ENCODE measurements at regions not wholly inside any gene's neighbourhood (a gene's known extent, or its start where the extent isn't known, plus 50 kb on each side); places are given as distances from the start of the nearest gene placed in this dataset.
"Not testable (repeated sequence)": the region's sequence is repeated elsewhere in the genome, so short reads cannot be mapped to it uniquely, and the experiment has no call there.

DNA sequence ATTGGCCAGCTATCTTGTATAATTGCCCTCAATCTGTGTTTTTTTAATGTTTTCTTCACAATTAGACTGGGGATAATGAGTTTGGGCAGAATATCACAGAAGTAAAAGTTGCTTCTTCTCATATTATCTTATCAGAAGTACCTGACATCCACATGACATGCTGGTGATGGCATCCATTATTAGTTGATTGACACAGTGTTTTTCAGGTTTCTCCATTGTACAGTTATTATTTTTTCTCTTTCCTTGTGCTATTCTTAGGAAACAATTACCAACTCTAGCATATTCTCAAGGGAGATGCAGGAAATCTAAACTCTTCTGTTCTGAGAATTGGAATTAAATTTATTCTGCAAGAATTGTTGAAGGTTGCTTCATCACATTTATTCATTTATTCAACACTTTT is 1000.1 kb upstream of the LCORL start:
- H3K4me3 ChIP-seq, result no peak overlapping the region
- no peak overlapping the region for H3K27ac ChIP-seq
- H3K4me1 ChIP-seq (replicated peaks; ENCODE audit: insufficient read depth), result no peaks in the 10 kb centered on the region
- H3F3A ChIP-seq (ENCODE audit: insufficient read depth, low read depth), result no peaks in the 10 kb centered on the region
- H3K9me2 ChIP-seq (ENCODE audit: insufficient read depth), result no peaks in the 10 kb centered on the region; the same call in 1 of the 2 replicates
- BruUV-seq (replicated peaks), result no TSS peak
- POLR2A ChIA-PET (ENCODE audit: unreplicated experiment), result no interaction called here
- DNase-seq, result no peak
- no peaks in the 10 kb centered on the region for H3K27me3 ChIP-seq (ENCODE audit: insufficient read depth, low read depth)
- no peaks in the 10 kb centered on the region for H4K20me1 ChIP-seq (ENCODE audit: insufficient read depth)
- H3K4me2 ChIP-seq, result no peak overlapping the region
- no peaks in the 10 kb centered on the region for H3K9me3 ChIP-seq (ENCODE audit: insufficient read depth, low read depth)
- no peaks in the 10 kb centered on the region for H3K79me2 ChIP-seq (ENCODE audit: low read depth)
- CTCF ChIA-PET, result no interaction called here
- no peaks in the 10 kb centered on the region for H3K36me3 ChIP-seq (ENCODE audit: low read depth)
- TF ChIP-seq EZH2 (IDR thresholded peaks at IDR 0.05; ENCODE audit: low read depth), result no peak
- TF ChIP-seq, protein P1, sequence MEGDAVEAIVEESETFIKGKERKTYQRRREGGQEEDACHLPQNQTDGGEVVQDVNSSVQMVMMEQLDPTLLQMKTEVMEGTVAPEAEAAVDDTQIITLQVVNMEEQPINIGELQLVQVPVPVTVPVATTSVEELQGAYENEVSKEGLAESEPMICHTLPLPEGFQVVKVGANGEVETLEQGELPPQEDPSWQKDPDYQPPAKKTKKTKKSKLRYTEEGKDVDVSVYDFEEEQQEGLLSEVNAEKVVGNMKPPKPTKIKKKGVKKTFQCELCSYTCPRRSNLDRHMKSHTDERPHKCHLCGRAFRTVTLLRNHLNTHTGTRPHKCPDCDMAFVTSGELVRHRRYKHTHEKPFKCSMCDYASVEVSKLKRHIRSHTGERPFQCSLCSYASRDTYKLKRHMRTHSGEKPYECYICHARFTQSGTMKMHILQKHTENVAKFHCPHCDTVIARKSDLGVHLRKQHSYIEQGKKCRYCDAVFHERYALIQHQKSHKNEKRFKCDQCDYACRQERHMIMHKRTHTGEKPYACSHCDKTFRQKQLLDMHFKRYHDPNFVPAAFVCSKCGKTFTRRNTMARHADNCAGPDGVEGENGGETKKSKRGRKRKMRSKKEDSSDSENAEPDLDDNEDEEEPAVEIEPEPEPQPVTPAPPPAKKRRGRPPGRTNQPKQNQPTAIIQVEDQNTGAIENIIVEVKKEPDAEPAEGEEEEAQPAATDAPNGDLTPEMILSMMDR (conservative IDR thresholded peaks at IDR 0.05), result no peak
- no peak overlapping the region for H2AFZ ChIP-seq
- intact Hi-C loops (cut with micrococcal nuclease; ENCODE audit: unreplicated experiment), result no loop called here

GRCh38 chr4:19016550-19016949 is 995.0 kb upstream of the LCORL start:
- H3K4me3 ChIP-seq; BruUV-seq (replicated peaks); H4K20me1 ChIP-seq (ENCODE audit: insufficient read depth); intact Hi-C loops (cut with micrococcal nuclease; ENCODE audit: unreplicated experiment); H3K9me3 ChIP-seq (ENCODE audit: insufficient read depth, low read depth); H3K79me2 ChIP-seq (ENCODE audit: low read depth); POLR2A ChIA-PET (ENCODE audit: unreplicated experiment); H3K27ac ChIP-seq; H3F3A ChIP-seq (ENCODE audit: insufficient read depth, low read depth); CTCF ChIA-PET; H3K4me1 ChIP-seq (replicated peaks; ENCODE audit: insufficient read depth); H3K9me2 ChIP-seq (ENCODE audit: insufficient read depth); H3K27me3 ChIP-seq (ENCODE audit: insufficient read depth, low read depth); H2AFZ ChIP-seq; H3K36me3 ChIP-seq (ENCODE audit: low read depth); DNase-seq; H3K4me2 ChIP-seq: not testable (repeated sequence)

DNA sequence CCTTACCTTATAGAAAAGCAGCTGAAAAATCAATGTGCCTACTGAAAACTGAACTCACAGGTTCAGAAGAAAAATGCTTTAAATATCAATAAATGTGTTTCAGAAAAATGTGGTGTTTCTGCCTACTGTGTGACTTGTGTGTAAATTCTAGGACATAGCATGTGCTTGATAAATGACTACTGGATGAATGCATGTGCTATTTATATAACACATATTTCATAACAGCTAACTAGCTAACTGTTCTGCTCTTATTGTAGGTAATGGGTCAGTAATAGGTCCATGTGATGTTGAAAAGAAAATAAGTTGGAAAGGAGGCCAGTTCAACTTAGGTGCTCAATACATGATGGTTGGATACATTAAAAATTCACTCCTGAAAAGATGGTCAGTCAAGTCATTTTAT is 993.0 kb upstream of the LCORL start:
- Histone ChIP-seq H3K27ac (no peak overlapping the region), H3K9me3 (ENCODE audit: insufficient read depth, low read depth) (no peaks in the 10 kb centered on the region), H3K36me3 (ENCODE audit: low read depth) (no peaks in the 10 kb centered on the region), H3K4me3 (no peak overlapping the region), H4K20me1 (ENCODE audit: insufficient read depth) (no peaks in the 10 kb centered on the region), H2AFZ (no peak overlapping the region), H3K27me3 (ENCODE audit: insufficient read depth, low read depth) (no peaks in the 10 kb centered on the region), H3F3A (ENCODE audit: insufficient read depth, low read depth) (no peaks in the 10 kb centered on the region), H3K79me2 (ENCODE audit: low read depth) (no peaks in the 10 kb centered on the region), H3K4me1 (replicated peaks; ENCODE audit: insufficient read depth) (no peaks in the 10 kb centered on the region), H3K9me2 (ENCODE audit: insufficient read depth) (no peaks in the 10 kb centered on the region), H3K4me2 (no peak overlapping the region)
- DNase-seq, result no peak
- POLR2A ChIA-PET (ENCODE audit: unreplicated experiment), result interaction anchor here (0.5 kb wide), 1 partner anchor 253 kb away, joined by 3 read pairs; no protein-coding TSS in a partner anchor
- CTCF ChIA-PET, result no interaction called here
- intact Hi-C loops (cut with micrococcal nuclease; ENCODE audit: unreplicated experiment), result no loop called here
- no TSS peak for BruUV-seq (replicated peaks)
- no peak for TF ChIP-seq EZH2 (IDR thresholded peaks at IDR 0.05; ENCODE audit: low read depth)
- TF ChIP-seq, protein P1 (conservative IDR thresholded peaks at IDR 0.05), result no peak

GRCh38 chr4:19010761-19011160 is 989.2 kb upstream of the LCORL start:
- H3K79me2 ChIP-seq (ENCODE audit: low read depth), result no peaks in the 10 kb centered on the region
- CTCF ChIA-PET, result no interaction called here
- intact Hi-C loops (cut with micrococcal nuclease; ENCODE audit: unreplicated experiment), result no loop called here
- no peaks in the 10 kb centered on the region for H3K27me3 ChIP-seq (ENCODE audit: insufficient read depth, low read depth)
- POLR2A ChIA-PET (ENCODE audit: unreplicated experiment), result no interaction called here
- no peak overlapping the region for H3K4me2 ChIP-seq
- H3K4me1 ChIP-seq (replicated peaks; ENCODE audit: insufficient read depth), result no peaks in the 10 kb centered on the region
- H3F3A ChIP-seq (ENCODE audit: insufficient read depth, low read depth), result no peaks in the 10 kb centered on the region
- no peaks in the 10 kb centered on the region for H4K20me1 ChIP-seq (ENCODE audit: insufficient read depth)
- no peaks in the 10 kb centered on the region for H3K36me3 ChIP-seq (ENCODE audit: low read depth)
- no peak for DNase-seq
- H3K4me3 ChIP-seq, result no peak overlapping the region
- no TSS peak for BruUV-seq (replicated peaks)
- no peaks in the 10 kb centered on the region for H3K9me2 ChIP-seq (ENCODE audit: insufficient read depth)
- H2AFZ ChIP-seq, result no peak overlapping the region
- TF ChIP-seq, protein P1 (conservative IDR thresholded peaks at IDR 0.05), result no peak
- no peak for TF ChIP-seq EZH2 (IDR thresholded peaks at IDR 0.05; ENCODE audit: low read depth)
- no peak overlapping the region for H3K27ac ChIP-seq
- H3K9me3 ChIP-seq (ENCODE audit: insufficient read depth, low read depth), result no peaks in the 10 kb centered on the region

All from PC-9 (cell line).